Mucosa of descending colon (tissue), 3 donors: ENCODE measurements at regions not wholly inside any gene's neighbourhood (a gene's known extent, or its start where the extent isn't known, plus 50 kb on each side); places are given as distances from the start of the nearest gene placed in this dataset.

Source experiments
- ATAC-seq: fragments of 200-7000 bp; cut with Tn5 transposase; one replicate; pipeline ENCODE4 v1.9.1; 2020; ENCODE audit warnings: mild to moderate bottlenecking, moderate library complexity
- DNase-seq, 3 donors: peaks; one replicate each; pipeline ENCODE4 v3.0.0-alpha.2; 2020
- H3K36me3 ChIP-seq: fragments of 200-600 bp; one replicate; pipeline ENCODE4 v1.8.0; 2021; ENCODE audit warnings: low read depth, mild to moderate bottlenecking
- H3K4me1 ChIP-seq: fragments of 200-600 bp; one replicate; pipeline ENCODE4 v1.8.0; 2021; ENCODE audit warnings: low read depth, mild to moderate bottlenecking
- H3K4me3 ChIP-seq: fragments of 200-600 bp; one replicate; pipeline ENCODE4 v1.8.0; 2021; ENCODE audit warnings: mild to moderate bottlenecking
- H3K9me3 ChIP-seq: fragments of 200-600 bp; one replicate; pipeline ENCODE4 v1.8.0; 2021; ENCODE audit warnings: mild to moderate bottlenecking
- intact Hi-C, 2 donors: fragments of 100-400 bp; cut with DNase I in 1 of 2; cut with micrococcal nuclease in 1 of 2; formaldehyde crosslinking; loops; one replicate each; pipeline versions ENCODE4 v1.11.0 to v1.11.1; 2022; cut with DNase I, micrococcal nuclease
- TF ChIP-seq, protein P1 (sequence below): fragments of 200-600 bp; IDR thresholded peaks from one replicate; pipeline ENCODE4 v1.8.0; 2022; ENCODE audit warnings: antibody characterized with exemption, mild to moderate bottlenecking
- donor health status: DM: no; HTN: no; CAD: no; lungs with moderate emphysema.
- donor health status: DM: no; HTN: no; CAD: no.
- donor health status: DM: no; HTN: yes; CAD: no.

DNA sequence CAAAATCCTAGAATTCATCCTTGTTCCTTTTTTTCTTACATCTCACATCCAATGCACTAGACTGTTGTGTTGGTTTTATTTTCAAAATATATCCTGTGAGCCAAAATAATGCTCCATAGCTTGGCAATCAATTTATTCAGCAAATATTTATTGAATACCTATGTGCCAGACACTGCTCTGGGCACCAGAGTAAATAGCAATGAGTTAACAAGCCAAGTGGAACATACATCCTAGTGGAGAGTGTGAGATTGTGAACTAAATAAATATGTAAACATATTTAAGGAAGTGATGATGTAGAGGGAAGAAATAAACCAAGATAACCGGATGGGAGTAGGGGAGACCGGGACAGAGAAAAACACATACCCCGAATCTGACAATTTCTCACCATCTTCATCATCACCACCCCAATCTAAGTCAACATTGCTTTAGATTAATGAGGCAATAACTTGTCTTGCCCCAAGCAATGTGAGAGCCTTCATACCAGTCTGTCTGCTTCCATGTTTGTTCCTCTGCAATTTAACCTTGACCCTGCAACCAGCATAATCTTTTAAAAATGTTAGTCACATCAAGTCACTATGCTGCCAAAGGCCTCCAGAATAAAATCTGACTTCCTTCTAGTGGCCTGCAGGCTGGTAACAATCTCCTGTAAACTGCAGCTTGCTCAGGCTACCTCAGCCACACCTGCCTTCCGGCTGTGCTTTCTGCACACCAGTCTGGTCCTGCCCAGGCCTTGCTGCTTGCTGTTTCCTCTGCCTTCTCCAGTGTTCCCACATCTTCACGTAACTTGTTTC lies 199.2 kb downstream of the DLEU7 start:
- Histone ChIP-seq H3K4me3 (no peak overlapping the region), H3K4me1 (no peaks in the 10 kb centered on the region), H3K36me3 (no peaks in the 10 kb centered on the region), H3K9me3 (no peaks in the 10 kb centered on the region)
- DNase-seq (peak in 1 of 3 donors; percentile 37), ATAC-seq (peak; percentile 73)
- TF ChIP-seq, protein P1, sequence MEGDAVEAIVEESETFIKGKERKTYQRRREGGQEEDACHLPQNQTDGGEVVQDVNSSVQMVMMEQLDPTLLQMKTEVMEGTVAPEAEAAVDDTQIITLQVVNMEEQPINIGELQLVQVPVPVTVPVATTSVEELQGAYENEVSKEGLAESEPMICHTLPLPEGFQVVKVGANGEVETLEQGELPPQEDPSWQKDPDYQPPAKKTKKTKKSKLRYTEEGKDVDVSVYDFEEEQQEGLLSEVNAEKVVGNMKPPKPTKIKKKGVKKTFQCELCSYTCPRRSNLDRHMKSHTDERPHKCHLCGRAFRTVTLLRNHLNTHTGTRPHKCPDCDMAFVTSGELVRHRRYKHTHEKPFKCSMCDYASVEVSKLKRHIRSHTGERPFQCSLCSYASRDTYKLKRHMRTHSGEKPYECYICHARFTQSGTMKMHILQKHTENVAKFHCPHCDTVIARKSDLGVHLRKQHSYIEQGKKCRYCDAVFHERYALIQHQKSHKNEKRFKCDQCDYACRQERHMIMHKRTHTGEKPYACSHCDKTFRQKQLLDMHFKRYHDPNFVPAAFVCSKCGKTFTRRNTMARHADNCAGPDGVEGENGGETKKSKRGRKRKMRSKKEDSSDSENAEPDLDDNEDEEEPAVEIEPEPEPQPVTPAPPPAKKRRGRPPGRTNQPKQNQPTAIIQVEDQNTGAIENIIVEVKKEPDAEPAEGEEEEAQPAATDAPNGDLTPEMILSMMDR, result no peak
- intact Hi-C loops, result no loop called here

DNA sequence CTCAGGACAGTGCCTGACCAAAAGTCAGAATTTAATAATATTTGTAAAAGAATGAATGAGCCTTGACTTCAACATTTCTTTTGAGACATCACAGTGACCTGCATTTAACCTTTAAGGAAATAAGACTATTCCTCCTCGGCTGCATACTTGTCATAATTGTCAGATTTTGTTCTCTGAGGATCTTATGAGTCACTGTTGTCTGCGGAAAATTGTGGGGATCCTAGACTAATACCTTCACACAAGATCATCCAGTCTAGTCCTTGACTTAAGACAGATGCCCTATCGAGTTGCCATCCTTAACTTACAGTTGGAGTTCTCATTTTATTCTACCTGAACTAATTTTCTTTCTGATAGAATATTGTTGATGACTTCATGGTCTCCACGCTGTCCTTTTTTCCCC lies 198.4 kb downstream of the DLEU7 start:
- Histone ChIP-seq H3K4me1 (no peaks in the 10 kb centered on the region), H3K36me3 (no peaks in the 10 kb centered on the region), H3K9me3 (no peaks in the 10 kb centered on the region), H3K4me3 (no peak overlapping the region)
- no peak for DNase-seq
- no peak for ATAC-seq
- TF ChIP-seq, protein P1, result no peak
- intact Hi-C loops, result no loop called here

DNA sequence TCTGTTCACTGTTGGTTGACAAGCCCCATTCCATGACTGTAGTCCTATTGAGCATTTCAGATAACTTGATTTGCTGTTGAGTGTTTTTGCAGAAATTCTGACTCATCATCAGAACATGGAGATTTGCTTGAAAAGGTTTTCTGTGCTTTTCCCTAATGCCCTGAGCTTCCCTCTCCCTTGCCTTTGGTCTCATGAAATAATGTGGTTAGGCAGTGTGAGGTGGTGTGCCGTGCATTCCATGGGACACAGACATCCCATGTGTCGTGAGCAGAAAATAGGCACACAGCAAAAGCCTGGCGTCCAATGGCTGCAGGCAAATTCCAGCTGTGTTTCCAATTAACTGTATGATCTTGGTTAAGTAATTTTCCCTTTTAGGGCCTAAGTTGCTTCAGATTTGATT lies 197.4 kb downstream of the DLEU7 start:
- H3K36me3 ChIP-seq, result no peaks in the 10 kb centered on the region
- ATAC-seq, result no peak
- intact Hi-C loops, result no loop called here
- H3K4me1 ChIP-seq, result no peaks in the 10 kb centered on the region
- TF ChIP-seq, protein P1, result no peak
- H3K4me3 ChIP-seq, result no peak overlapping the region
- no peak for DNase-seq
- H3K9me3 ChIP-seq, result no peaks in the 10 kb centered on the region

DNA sequence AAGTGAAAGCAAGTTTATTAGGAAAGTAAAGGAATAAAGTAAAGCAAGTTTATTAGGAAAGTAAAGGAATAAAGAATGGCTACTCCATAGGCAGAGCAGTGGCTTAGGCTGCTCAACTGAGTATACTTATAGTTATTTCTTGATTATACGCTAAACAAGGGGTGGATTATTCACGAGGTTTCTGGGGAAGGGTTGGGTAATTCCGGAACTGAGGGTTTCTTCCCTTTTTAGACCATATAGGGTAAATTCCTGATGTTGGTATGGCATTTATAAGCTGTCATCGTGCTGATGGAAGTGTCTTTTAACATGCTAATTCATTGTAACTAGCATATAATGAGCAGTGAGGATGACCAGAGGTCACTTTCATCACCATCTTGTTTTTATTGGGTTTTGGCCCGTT lies 194.3 kb downstream of the DLEU7 start:
- TF ChIP-seq, protein P1, result no peak
- Histone ChIP-seq H3K4me1 (no peaks in the 10 kb centered on the region), H3K4me3 (no peak overlapping the region), H3K9me3 (no peaks in the 10 kb centered on the region), H3K36me3 (no peaks in the 10 kb centered on the region)
- intact Hi-C loops, result no loop called here
- DNase-seq, result no peak
- ATAC-seq, result no peak

DNA sequence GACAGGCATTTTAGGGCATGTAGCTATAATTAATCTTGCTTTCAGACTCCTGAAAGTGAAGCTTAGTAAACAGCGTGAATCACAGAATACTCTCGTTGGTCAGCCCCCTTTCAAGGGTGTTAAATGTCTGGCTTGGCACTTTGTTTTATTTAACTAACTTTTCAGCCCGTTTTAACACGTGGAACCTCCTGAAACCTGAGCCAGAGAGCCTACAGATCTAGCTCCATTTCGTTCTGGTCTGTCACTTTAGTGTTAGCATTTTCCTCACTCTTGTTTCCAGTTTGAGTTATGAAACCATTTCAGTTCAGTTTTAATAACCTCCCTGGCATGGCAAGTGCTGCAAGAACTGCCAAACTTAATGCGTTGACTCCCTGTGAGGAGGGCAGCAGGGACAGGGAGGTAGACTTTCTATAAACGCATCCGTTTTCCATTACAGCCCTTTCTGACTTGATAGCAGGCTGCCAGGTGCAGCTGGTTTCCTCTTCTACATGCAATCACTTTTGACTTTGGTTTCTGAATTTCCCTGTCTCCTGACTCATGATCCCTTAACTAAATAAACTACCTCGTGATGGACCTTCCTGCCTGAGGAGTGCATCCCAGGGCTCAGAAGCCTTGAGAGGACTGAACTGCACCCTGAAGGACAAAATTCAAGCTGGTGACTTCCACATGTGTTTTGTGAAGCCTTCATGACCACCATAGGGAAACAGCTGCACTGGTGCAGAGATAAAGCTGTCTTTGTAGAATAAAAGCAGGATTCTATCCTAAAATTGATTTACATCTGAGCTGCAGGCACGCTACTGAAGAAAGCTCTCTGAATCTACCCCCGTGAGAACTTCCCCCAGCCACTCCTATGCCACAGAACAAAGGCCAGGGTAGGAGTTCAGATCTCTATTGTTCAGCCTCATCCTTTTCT lies 192.6 kb downstream of the DLEU7 start:
- no peak for ATAC-seq
- intact Hi-C loops, result no loop called here
- no peaks in the 10 kb centered on the region for H3K36me3 ChIP-seq
- no peak overlapping the region for H3K4me3 ChIP-seq
- DNase-seq, result no peak
- TF ChIP-seq, protein P1, result no peak
- H3K4me1 ChIP-seq, result no peaks in the 10 kb centered on the region
- H3K9me3 ChIP-seq, result no peaks in the 10 kb centered on the region
